ENCODE measurements at regions not wholly inside any gene's neighbourhood (a gene's known extent, or its start where the extent isn't known, plus 50 kb on each side); places are given as distances from the start of the nearest gene placed in this dataset.
"Not testable (repeated sequence)": the region's sequence is repeated elsewhere in the genome, so short reads cannot be mapped to it uniquely, and the experiment has no call there.

GRCh38 chr14:54010981-54011380, 54.4 kb upstream of the BMP4 start:
- WGBS, result 56% methylated on average over 2 of the region's 2 CpGs

GRCh38 chr14:54023027-54023426, 66.4 kb upstream of the BMP4 start:
- 85% methylated on average over 2 of the region's 2 CpGs for WGBS

More at GRCh38 chr14:54010981-54011380, 54.4 kb upstream of the BMP4 start:
- Histone ChIP-seq H3K4me3 (ENCODE audit: low read depth, low read length) (no peak overlapping the region), H3K27ac (ENCODE audit: low read depth) (no peak overlapping the region), H3K36me3 (ENCODE audit: insufficient read depth) (no peaks in the 10 kb centered on the region), H3K4me1 (ENCODE audit: insufficient read depth) (no peaks in the 10 kb centered on the region)
- no peak for DNase-seq (ENCODE audit: extremely low spot score)

GRCh38 chr14:54025661-54026060, 69.0 kb upstream of the BMP4 start:
- H3K27ac ChIP-seq (ENCODE audit: low read depth), result no peak overlapping the region
- no peaks in the 10 kb centered on the region for H3K36me3 ChIP-seq (ENCODE audit: insufficient read depth)
- DNase-seq (ENCODE audit: extremely low spot score), result no peak
- WGBS, result 38% methylated on average over 1 of the region's 1 CpG
- H3K4me1 ChIP-seq (ENCODE audit: insufficient read depth), result no peaks in the 10 kb centered on the region
- no peak overlapping the region for H3K4me3 ChIP-seq (ENCODE audit: low read depth, low read length)

More at GRCh38 chr14:54023027-54023426, 66.4 kb upstream of the BMP4 start:
- no peaks in the 10 kb centered on the region for H3K36me3 ChIP-seq (ENCODE audit: insufficient read depth)
- no peaks in the 10 kb centered on the region for H3K4me1 ChIP-seq (ENCODE audit: insufficient read depth)
- H3K4me3 ChIP-seq (ENCODE audit: low read depth, low read length), result no peak overlapping the region
- no peak for DNase-seq (ENCODE audit: extremely low spot score)
- H3K27ac ChIP-seq (ENCODE audit: low read depth), result no peak overlapping the region

- no peaks in the 10 kb centered on the region for H3K36me3 ChIP-seq (ENCODE audit: insufficient read depth)
- no peak overlapping the region for H3K27ac ChIP-seq (ENCODE audit: low read depth)
- no peaks in the 10 kb centered on the region for H3K4me1 ChIP-seq (ENCODE audit: insufficient read depth)
- H3K4me3 ChIP-seq (ENCODE audit: low read depth, low read length), result no peak overlapping the region
- no peak for DNase-seq (ENCODE audit: extremely low spot score)
- 81% methylated on average over 2 of the region's 2 CpGs for WGBS
Measured at GRCh38 chr14:54026671-54027070, 70.0 kb upstream of the BMP4 start.

- H3K36me3 ChIP-seq (ENCODE audit: insufficient read depth); H3K27ac ChIP-seq (ENCODE audit: low read depth); H3K4me3 ChIP-seq (ENCODE audit: low read depth, low read length); H3K4me1 ChIP-seq (ENCODE audit: insufficient read depth); DNase-seq (ENCODE audit: extremely low spot score): not testable (repeated sequence)
- 92% methylated on average over 1 of the region's 1 CpG for WGBS
Measured at GRCh38 chr14:54030996-54031395, 74.4 kb upstream of the BMP4 start.

GRCh38 chr14:54033285-54033684, 76.7 kb upstream of the BMP4 start:
- not testable (repeated sequence) for DNase-seq (ENCODE audit: extremely low spot score); H3K4me1 ChIP-seq (ENCODE audit: insufficient read depth)
- WGBS, result 91% methylated on average over 7 of the region's 7 CpGs

GRCh38 chr14:54038724-54039123, 82.1 kb upstream of the BMP4 start:
- DNase-seq (ENCODE audit: extremely low spot score), result no peak
- WGBS, result 97% methylated on average over 1 of the region's 1 CpG
- H3K36me3 ChIP-seq (ENCODE audit: insufficient read depth), result no peaks in the 10 kb centered on the region
- H3K4me3 ChIP-seq (ENCODE audit: low read depth, low read length), result no peak overlapping the region
- no peaks in the 10 kb centered on the region for H3K4me1 ChIP-seq (ENCODE audit: insufficient read depth)
- no peak overlapping the region for H3K27ac ChIP-seq (ENCODE audit: low read depth)

More at GRCh38 chr14:54033285-54033684, 76.7 kb upstream of the BMP4 start:
- H3K36me3 ChIP-seq (ENCODE audit: insufficient read depth); H3K4me3 ChIP-seq (ENCODE audit: low read depth, low read length); H3K27ac ChIP-seq (ENCODE audit: low read depth): not testable (repeated sequence)

GRCh38 chr14:54039311-54039710, 82.7 kb upstream of the BMP4 start:
- no peak for DNase-seq (ENCODE audit: extremely low spot score)
- no peak overlapping the region for H3K27ac ChIP-seq (ENCODE audit: low read depth)
- WGBS, result 52% methylated on average over 2 of the region's 2 CpGs

GRCh38 chr14:54040846-54041245, 84.2 kb upstream of the BMP4 start:
- no peak overlapping the region for H3K27ac ChIP-seq (ENCODE audit: low read depth)
- no peak for DNase-seq (ENCODE audit: extremely low spot score)

More at GRCh38 chr14:54039311-54039710, 82.7 kb upstream of the BMP4 start:
- Histone ChIP-seq H3K4me3 (ENCODE audit: low read depth, low read length) (no peak overlapping the region), H3K36me3 (ENCODE audit: insufficient read depth) (no peaks in the 10 kb centered on the region), H3K4me1 (ENCODE audit: insufficient read depth) (no peaks in the 10 kb centered on the region)

GRCh38 chr14:54046250-54046649, 89.6 kb upstream of the BMP4 start:
- WGBS, result 51% methylated on average over 3 of the region's 3 CpGs
- Histone ChIP-seq H3K4me1 (ENCODE audit: insufficient read depth) (no peaks in the 10 kb centered on the region), H3K4me3 (ENCODE audit: low read depth, low read length) (no peak overlapping the region), H3K27ac (ENCODE audit: low read depth) (no peak overlapping the region), H3K36me3 (ENCODE audit: insufficient read depth) (no peaks in the 10 kb centered on the region)
- DNase-seq (ENCODE audit: extremely low spot score), result no peak

More at GRCh38 chr14:54040846-54041245, 84.2 kb upstream of the BMP4 start:
- H3K4me3 ChIP-seq (ENCODE audit: low read depth, low read length), result no peak overlapping the region
- no peaks in the 10 kb centered on the region for H3K4me1 ChIP-seq (ENCODE audit: insufficient read depth)
- H3K36me3 ChIP-seq (ENCODE audit: insufficient read depth), result no peaks in the 10 kb centered on the region

- DNase-seq (ENCODE audit: extremely low spot score), result no peak
- 68% methylated on average over 5 of the region's 5 CpGs for WGBS
- Histone ChIP-seq H3K4me3 (ENCODE audit: low read depth, low read length) (no peak overlapping the region), H3K4me1 (ENCODE audit: insufficient read depth) (no peaks in the 10 kb centered on the region), H3K36me3 (ENCODE audit: insufficient read depth) (no peaks in the 10 kb centered on the region), H3K27ac (ENCODE audit: low read depth) (no peak overlapping the region)
Measured at GRCh38 chr14:54047645-54048308, 91.2 kb upstream of the BMP4 start.

GRCh38 chr14:54048311-54048710, 91.7 kb upstream of the BMP4 start:
- no peak overlapping the region for H3K4me3 ChIP-seq (ENCODE audit: low read depth, low read length)
- DNase-seq (ENCODE audit: extremely low spot score), result no peak
- WGBS, result 93% methylated on average over 9 of the region's 9 CpGs

GRCh38 chr14:54048736-54049135, 92.1 kb upstream of the BMP4 start:
- Histone ChIP-seq H3K36me3 (ENCODE audit: insufficient read depth) (no peaks in the 10 kb centered on the region), H3K4me3 (ENCODE audit: low read depth, low read length) (no peak overlapping the region), H3K4me1 (ENCODE audit: insufficient read depth) (no peaks in the 10 kb centered on the region), H3K27ac (ENCODE audit: low read depth) (no peak overlapping the region)
- WGBS, result 82% methylated on average over 5 of the region's 5 CpGs
- DNase-seq (ENCODE audit: extremely low spot score), result no peak

More at GRCh38 chr14:54048311-54048710, 91.7 kb upstream of the BMP4 start:
- Histone ChIP-seq H3K36me3 (ENCODE audit: insufficient read depth) (no peaks in the 10 kb centered on the region), H3K27ac (ENCODE audit: low read depth) (no peak overlapping the region), H3K4me1 (ENCODE audit: insufficient read depth) (no peaks in the 10 kb centered on the region)

- WGBS, result 91% methylated on average over 3 of the region's 3 CpGs
- DNase-seq (ENCODE audit: extremely low spot score), result no peak
- H3K4me1 ChIP-seq (ENCODE audit: insufficient read depth), result no peaks in the 10 kb centered on the region
- no peaks in the 10 kb centered on the region for H3K36me3 ChIP-seq (ENCODE audit: insufficient read depth)
- no peak overlapping the region for H3K4me3 ChIP-seq (ENCODE audit: low read depth, low read length)
- H3K27ac ChIP-seq (ENCODE audit: low read depth), result no peak overlapping the region
Measured at GRCh38 chr14:54050759-54051158, 94.1 kb upstream of the BMP4 start.
